Calu3 (cell line): ENCODE measurements at regions not wholly inside any gene's neighbourhood (a gene's known extent, or its start where the extent isn't known, plus 50 kb on each side); places are given as distances from the start of the nearest gene placed in this dataset.

Experiments used
- BruUV-seq: library from RNA; stranded (reverse); fragments of 400-500 nt; replicated peaks from 2 replicates; lab custom pipeline; 2021; lab: Mats Ljungman, UMichigan
- CTCF ChIA-PET: fragments of 300-600 bp; sonication (Branson Sonifier 250); formaldehyde crosslinking; loops from one replicate; lab custom pipeline; 2022; ENCODE audit warnings: antibody characterized with exemption; lab: Charles Lee
- DNase-seq: peaks from one replicate; pipeline ENCODE4 v3.0.0; 2022
- H3K27ac Mint-ChIP-seq: one replicate; pipeline ENCODE4 v1.8.0; 2022; ENCODE audit warnings: mixed read lengths; ENCODE audit not compliant: unreplicated experiment
- H3K27me3 Mint-ChIP-seq: one replicate; pipeline ENCODE4 v1.8.0; 2022; ENCODE audit warnings: mixed read lengths; ENCODE audit not compliant: unreplicated experiment
- H3K36me3 Mint-ChIP-seq: one replicate; pipeline ENCODE4 v1.8.0; 2022; ENCODE audit warnings: mild to moderate bottlenecking, moderate library complexity, mixed read lengths; ENCODE audit not compliant: insufficient read depth, unreplicated experiment
- H3K4me1 Mint-ChIP-seq: one replicate; pipeline ENCODE4 v1.8.0; 2022; ENCODE audit warnings: mild to moderate bottlenecking, low read depth, mixed read lengths; ENCODE audit not compliant: unreplicated experiment
- H3K4me3 Mint-ChIP-seq: one replicate; pipeline ENCODE4 v1.8.0; 2022; ENCODE audit warnings: mild to moderate bottlenecking, low read depth, moderate library complexity, mixed read lengths; ENCODE audit not compliant: unreplicated experiment
- H3K9me3 Mint-ChIP-seq: one replicate; pipeline ENCODE4 v1.8.0; 2022; ENCODE audit warnings: low read depth, mixed read lengths; ENCODE audit not compliant: unreplicated experiment
- CTCF ChIP-seq: fragments of 200-600 bp; IDR thresholded peaks from one replicate; pipeline ENCODE4 v1.8.0; 2022; ENCODE audit warnings: antibody characterized with exemption; ENCODE audit not compliant: unreplicated experiment
- intact Hi-C: fragments of 100-400 bp; cut with micrococcal nuclease; formaldehyde crosslinking; loops from one replicate; pipeline ENCODE4 v1.10.0; 2022; ENCODE audit not compliant: unreplicated experiment

DNA sequence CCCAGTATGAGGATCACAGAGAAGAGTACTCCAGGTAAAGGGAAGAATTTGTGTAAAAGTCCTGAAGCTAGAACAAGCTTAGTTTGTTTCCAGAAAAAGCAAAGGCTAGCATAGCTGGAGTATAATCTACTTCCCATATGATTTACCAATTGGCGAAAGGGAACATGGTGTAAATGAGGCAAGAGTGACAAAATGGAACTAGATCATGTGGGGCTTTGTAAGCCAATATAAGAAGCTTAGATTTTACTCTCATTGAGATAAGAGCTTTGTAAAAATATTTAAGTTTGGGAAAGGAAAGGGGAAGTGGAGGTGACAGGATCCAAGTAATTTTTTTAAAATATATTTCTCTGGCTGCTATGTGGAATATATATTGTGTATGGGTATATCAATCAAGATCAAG lies 234.9 kb downstream of the KCTD12 start:
- no peak for DNase-seq
- Mint-ChIP-seq H3K4me1 (no peaks in the 10 kb centered on the region), H3K36me3 (no peaks in the 10 kb centered on the region), H3K4me3 (no peak overlapping the region), H3K9me3 (no peaks in the 10 kb centered on the region), H3K27ac (no peak overlapping the region), H3K27me3 (no peaks in the 10 kb centered on the region)
- intact Hi-C loops = no loop called here
- BruUV-seq = no TSS peak
- no peak for TF ChIP-seq CTCF
- CTCF ChIA-PET = no interaction called here

GRCh38 chr13:76647550-76647949 lies 238.7 kb downstream of the KCTD12 start:
- no peaks in the 10 kb centered on the region for H3K4me1 Mint-ChIP-seq
- H3K27ac Mint-ChIP-seq = no peak overlapping the region
- CTCF ChIA-PET = no interaction called here
- no peaks in the 10 kb centered on the region for H3K9me3 Mint-ChIP-seq
- H3K4me3 Mint-ChIP-seq = no peak overlapping the region
- BruUV-seq = no TSS peak
- no peaks in the 10 kb centered on the region for H3K36me3 Mint-ChIP-seq
- intact Hi-C loops = no loop called here
- no peak for TF ChIP-seq CTCF
- DNase-seq = no peak
- no peaks in the 10 kb centered on the region for H3K27me3 Mint-ChIP-seq

DNA sequence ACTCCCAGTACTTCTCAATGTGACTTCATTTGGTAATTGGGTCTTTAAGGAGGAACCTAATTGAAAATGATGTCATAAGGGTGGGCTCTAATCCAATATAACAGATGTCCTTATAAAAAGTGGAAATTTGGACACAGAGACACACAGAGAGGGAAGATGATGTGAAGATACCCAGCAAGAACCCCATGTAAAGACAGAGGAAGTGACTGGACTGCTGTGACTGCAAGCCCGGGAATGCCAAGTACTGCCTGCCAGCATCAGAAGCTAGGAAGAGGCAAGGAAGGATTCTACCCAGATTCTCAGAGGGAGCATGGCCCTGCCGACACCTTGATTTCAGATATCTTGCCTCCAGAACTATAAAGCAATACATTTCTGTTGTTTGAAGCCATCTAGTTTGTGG lies 239.3 kb downstream of the KCTD12 start:
- H3K36me3 Mint-ChIP-seq = no peaks in the 10 kb centered on the region
- no peaks in the 10 kb centered on the region for H3K4me1 Mint-ChIP-seq

DNA sequence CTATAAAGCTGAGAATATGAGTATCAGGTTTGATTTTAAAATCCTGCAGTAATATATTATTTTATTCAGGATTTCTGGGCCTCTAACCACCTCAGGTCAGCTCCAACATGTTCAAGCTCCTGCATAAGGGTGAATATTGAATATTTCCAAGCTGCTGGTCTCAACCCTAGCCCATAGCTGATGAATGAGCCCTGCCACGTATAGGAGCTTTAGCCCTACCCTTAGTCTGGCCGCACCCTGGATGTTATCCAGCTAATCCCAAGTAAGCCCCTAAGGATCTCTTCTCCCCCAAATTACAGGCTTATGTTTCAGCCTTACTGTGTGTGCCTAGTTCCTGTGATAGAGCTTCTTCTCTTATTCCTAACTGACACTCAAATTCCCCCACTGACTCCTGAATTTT lies 240.6 kb downstream of the KCTD12 start:
- Mint-ChIP-seq H3K9me3 (no peaks in the 10 kb centered on the region), H3K36me3 (no peaks in the 10 kb centered on the region), H3K27me3 (no peaks in the 10 kb centered on the region), H3K4me3 (no peak overlapping the region), H3K27ac (no peak overlapping the region), H3K4me1 (no peaks in the 10 kb centered on the region)
- no TSS peak for BruUV-seq
- TF ChIP-seq CTCF = no peak
- CTCF ChIA-PET = no interaction called here
- no peak for DNase-seq
- intact Hi-C loops = no loop called here

More for the DNA sequence above, 239.3 kb downstream of the KCTD12 start:
- CTCF ChIA-PET = no interaction called here
- TF ChIP-seq CTCF = no peak
- Mint-ChIP-seq H3K4me3 (no peak overlapping the region), H3K27ac (no peak overlapping the region), H3K9me3 (no peaks in the 10 kb centered on the region), H3K27me3 (no peaks in the 10 kb centered on the region)
- DNase-seq = no peak
- intact Hi-C loops = no loop called here
- no TSS peak for BruUV-seq
